ENCODE measurements at regions not wholly inside any gene's neighbourhood (a gene's known extent, or its start where the extent isn't known, plus 50 kb on each side); places are given as distances from the start of the nearest gene placed in this dataset.

GRCh38 chr12:59194794-59195193 lies 274.5 kb upstream of the LRIG3 start:
- H3K36me3 ChIP-seq (ENCODE audit: control insufficient read depth in 1 of 2, insufficient read depth in 2 of 2, low read length in 2 of 2): no peaks in the 10 kb centered on the region
- H2AFZ ChIP-seq (ENCODE audit: low read depth, low read length, poor library complexity, severe bottlenecking): no peak overlapping the region
- no peaks in the 10 kb centered on the region for H3K4me1 ChIP-seq (ENCODE audit: control insufficient read depth in 1 of 2, insufficient read depth in 2 of 2, low read length in 2 of 2)
- CTCF ChIA-PET: no interaction called here
- H3K9me3 ChIP-seq (ENCODE audit: control insufficient read depth in 1 of 2, insufficient read depth in 1 of 2, low read depth in 1 of 2, low read length in 2 of 2): no peaks in the 10 kb centered on the region
- H3K27me3 ChIP-seq (ENCODE audit: insufficient read depth, low read length): no peaks in the 10 kb centered on the region
- POLR2A ChIA-PET: no interaction called here
- H4K20me1 ChIP-seq (ENCODE audit: insufficient read depth): no peaks in the 10 kb centered on the region
- no peak overlapping the region for H3K9ac ChIP-seq (ENCODE audit: low read length)
- intact Hi-C loops (cut with micrococcal nuclease): no loop called here
- no peaks in the 10 kb centered on the region for H3K79me2 ChIP-seq (ENCODE audit: insufficient read depth, low read length)
- H3K27ac ChIP-seq (ENCODE audit: low read depth, low read length): no peak overlapping the region
- peak; percentile 63 for ATAC-seq
- no peak overlapping the region for H3K4me2 ChIP-seq (ENCODE audit: low read length)
- no peak for DNase-seq (ENCODE audit: low read depth, low spot score)
- H3K9me2 ChIP-seq (ENCODE audit: insufficient read depth): no peaks in the 10 kb centered on the region
- RAD21 ChIA-PET (ENCODE audit: low non-redundant PET in 1 of 2, low total read pairs in 2 of 2, uncharacterized antibody in 2 of 2, unreplicated experiment in 2 of 2): no interaction called here
- H3K4me3 ChIP-seq (replicated peaks in 1 of 2; ENCODE audit: low read depth in 1 of 2, low read length in 2 of 2): no peak overlapping the region
- no TSS peak for BruUV-seq (replicated peaks)
- TF ChIP-seq CTCF (IDR thresholded peaks at IDR 0.05 in 2 of 3, conservative IDR thresholded peaks at IDR 0.05 in 1 of 3; ENCODE audit: borderline replicate concordance in 1 of 3, insufficient read depth in 1 of 3, low read depth in 2 of 3, low read length in 2 of 3): peak in 2 of 3 experiments; percentile 36 to 37; a peak in 4 of 6 replicates
- TF ChIP-seq POLR2A (IDR thresholded peaks at IDR 0.05; ENCODE audit: borderline replicate concordance, extremely low read depth, insufficient read depth, insufficient read length): no peak

- Histone ChIP-seq H3K9me2 (ENCODE audit: insufficient read depth) (no peaks in the 10 kb centered on the region), H3K27me3 (ENCODE audit: insufficient read depth, low read length) (no peaks in the 10 kb centered on the region), H3K27ac (ENCODE audit: low read depth, low read length) (no peak overlapping the region), H3K4me3 (replicated peaks in 1 of 2; ENCODE audit: low read depth in 1 of 2, low read length in 2 of 2) (no peak overlapping the region), H4K20me1 (ENCODE audit: insufficient read depth) (no peaks in the 10 kb centered on the region), H3K36me3 (ENCODE audit: control insufficient read depth in 1 of 2, insufficient read depth in 2 of 2, low read length in 2 of 2) (no peaks in the 10 kb centered on the region), H3K79me2 (ENCODE audit: insufficient read depth, low read length) (no peaks in the 10 kb centered on the region), H3K4me2 (ENCODE audit: low read length) (no peak overlapping the region), H3K4me1 (ENCODE audit: control insufficient read depth in 1 of 2, insufficient read depth in 2 of 2, low read length in 2 of 2) (no peaks in the 10 kb centered on the region), H2AFZ (ENCODE audit: low read depth, low read length, poor library complexity, severe bottlenecking) (no peak overlapping the region), H3K9me3 (ENCODE audit: control insufficient read depth in 1 of 2, insufficient read depth in 1 of 2, low read depth in 1 of 2, low read length in 2 of 2) (no peaks in the 10 kb centered on the region), H3K9ac (ENCODE audit: low read length) (no peak overlapping the region)
- RAD21 ChIA-PET (ENCODE audit: low non-redundant PET in 1 of 2, low total read pairs in 2 of 2, uncharacterized antibody in 2 of 2, unreplicated experiment in 2 of 2): no interaction called here
- intact Hi-C loops (cut with micrococcal nuclease): no loop called here
- POLR2A ChIA-PET: no interaction called here
- ATAC-seq (no peak), DNase-seq (ENCODE audit: low read depth, low spot score) (no peak)
- CTCF ChIA-PET: no interaction called here
- no peak for TF ChIP-seq MAX (IDR thresholded peaks at IDR 0.05)
- TF ChIP-seq POLR2A (IDR thresholded peaks at IDR 0.05; ENCODE audit: borderline replicate concordance, extremely low read depth, insufficient read depth, insufficient read length): no peak
- no peak for TF ChIP-seq CTCF (IDR thresholded peaks at IDR 0.05 in 2 of 3, conservative IDR thresholded peaks at IDR 0.05 in 1 of 3; ENCODE audit: borderline replicate concordance in 1 of 3, insufficient read depth in 1 of 3, low read depth in 2 of 3, low read length in 2 of 3)
- TF ChIP-seq SP1 (IDR thresholded peaks at IDR 0.05; ENCODE audit: low read depth): no peak
- TF ChIP-seq TCF7L2 (IDR thresholded peaks at IDR 0.05; ENCODE audit: borderline replicate concordance, extremely low read depth, insufficient read depth, insufficient read length): no peak
- TF ChIP-seq EZH2 (IDR thresholded peaks at IDR 0.05): no peak
- no peak for TF ChIP-seq CEBPB (IDR thresholded peaks at IDR 0.05; ENCODE audit: low read depth)
- TF ChIP-seq YY1 (IDR thresholded peaks at IDR 0.05; ENCODE audit: extremely low read depth, insufficient replicate concordance, low read depth, low read length): no peak
- no peak for TF ChIP-seq SRF (IDR thresholded peaks at IDR 0.05; ENCODE audit: low read depth)
- TF ChIP-seq ELF1 (IDR thresholded peaks at IDR 0.05; ENCODE audit: borderline replicate concordance, low read depth): no peak
- TF ChIP-seq FOSL1 (IDR thresholded peaks at IDR 0.05; ENCODE audit: low read depth): no peak
- TF ChIP-seq ZNF274 (IDR thresholded peaks at IDR 0.05; ENCODE audit: low read depth, low read length): no peak
- TF ChIP-seq ZFX (IDR thresholded peaks at IDR 0.05): no peak
- TF ChIP-seq POLR2AphosphoS5 (IDR thresholded peaks at IDR 0.05; ENCODE audit: low read depth, low read length): no peak
- BruUV-seq (replicated peaks): no TSS peak
These were observed 273.3 kb upstream of the LRIG3 start for GRCh38 chr12:59193476-59194050.
